HG02571 (cell line): ENCODE measurements at regions not wholly inside any gene's neighbourhood (a gene's known extent, or its start where the extent isn't known, plus 50 kb on each side); places are given as distances from the start of the nearest gene placed in this dataset.

Experiments
- ATAC-seq: cut with Tn5 transposase; IDR thresholded peaks from one replicate; pipeline ENCODE4 v1.9.1; 2021; ENCODE audit warnings: mild to moderate bottlenecking, moderate library complexity; ENCODE audit not compliant: unreplicated experiment

- no peak for ATAC-seq
These were observed 59.6 kb downstream of the OLIG3 start for GRCh38 chr6:137434640-137435039.

- ATAC-seq, result peak; percentile 71
These were observed 62.1 kb downstream of the OLIG3 start for GRCh38 chr6:137432054-137432611.

DNA sequence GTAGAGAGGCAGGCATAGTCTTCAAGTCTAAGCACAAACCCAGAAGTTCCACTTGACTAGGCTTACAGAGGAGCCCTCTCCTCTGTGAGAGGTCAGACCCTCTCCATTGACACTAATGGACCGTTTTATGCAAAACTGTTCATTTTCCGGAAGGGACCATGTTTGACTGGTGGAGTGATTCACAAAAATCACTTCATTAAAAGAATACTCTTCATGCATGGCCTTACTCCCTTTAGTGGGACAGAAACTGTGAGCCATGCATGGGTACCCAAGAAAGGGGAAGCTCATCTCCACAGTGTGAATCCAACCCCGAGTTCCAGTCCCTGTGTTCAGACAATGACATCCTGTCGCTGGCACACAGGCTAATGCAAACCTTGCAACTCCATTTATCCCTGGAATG, 63.2 kb downstream of the OLIG3 start:
- no peak for ATAC-seq

DNA sequence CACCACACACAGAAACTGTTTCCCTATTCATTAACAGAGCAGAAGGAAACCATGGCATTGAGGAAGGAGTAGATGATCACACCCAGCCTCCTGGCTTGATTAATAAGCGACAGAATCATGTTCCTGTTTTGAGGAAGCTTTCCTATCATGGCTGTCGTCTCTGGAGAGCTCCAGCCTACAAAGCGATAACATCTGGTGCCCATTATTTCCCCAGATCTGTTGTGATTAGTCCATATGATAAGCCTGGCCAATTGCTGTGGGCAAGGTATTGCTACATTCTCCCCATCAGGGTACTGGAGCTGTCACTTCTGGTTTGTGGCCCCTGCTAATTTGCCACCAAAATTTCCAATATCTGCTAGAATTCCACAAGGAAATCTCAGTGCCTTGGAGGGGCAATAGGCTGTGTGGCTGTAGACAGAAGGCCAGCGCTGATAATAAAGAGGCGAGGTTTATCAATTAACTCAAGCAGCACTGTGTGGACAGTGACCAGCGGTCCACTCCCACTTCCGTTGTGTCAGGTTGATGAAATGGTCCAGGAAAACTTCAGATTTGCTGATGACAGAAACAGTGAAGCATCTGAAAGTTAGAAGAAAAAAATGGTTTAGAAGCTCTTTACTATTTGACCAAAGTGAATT, 66.4 kb downstream of the OLIG3 start:
- ATAC-seq, result no peak

DNA sequence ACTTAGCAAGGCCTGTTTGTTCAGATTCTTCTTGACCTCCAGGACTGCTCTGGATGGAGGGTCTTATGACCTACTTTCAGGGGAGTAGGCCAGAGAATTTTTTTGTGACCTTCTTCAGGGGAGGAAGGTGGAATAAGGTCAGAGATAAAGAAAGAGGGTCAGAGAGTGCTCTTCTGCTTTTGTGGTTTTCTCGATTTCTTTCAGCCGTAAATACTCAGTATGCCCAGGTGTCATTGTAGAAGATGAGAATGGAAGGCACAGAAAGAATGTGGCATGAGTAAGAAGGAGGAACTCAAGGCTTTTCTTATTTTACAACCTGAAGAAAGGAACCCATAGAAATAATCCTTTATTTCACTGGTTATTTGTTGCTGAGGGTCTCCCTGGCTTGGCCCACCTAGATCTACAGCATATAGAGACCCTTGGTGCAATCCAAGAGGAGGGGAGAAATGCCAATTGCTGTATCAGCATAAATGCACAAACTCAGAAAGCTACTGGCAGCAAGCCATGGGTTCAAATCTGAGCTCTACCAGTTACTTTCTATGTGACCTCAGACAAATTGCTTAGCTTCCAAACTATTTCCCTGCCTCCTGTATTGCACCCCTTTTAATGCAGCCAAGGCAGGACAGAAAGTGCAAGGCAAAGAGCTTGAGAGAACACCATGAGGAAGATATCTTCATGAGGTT, 68.0 kb downstream of the OLIG3 start:
- ATAC-seq, result no peak

DNA sequence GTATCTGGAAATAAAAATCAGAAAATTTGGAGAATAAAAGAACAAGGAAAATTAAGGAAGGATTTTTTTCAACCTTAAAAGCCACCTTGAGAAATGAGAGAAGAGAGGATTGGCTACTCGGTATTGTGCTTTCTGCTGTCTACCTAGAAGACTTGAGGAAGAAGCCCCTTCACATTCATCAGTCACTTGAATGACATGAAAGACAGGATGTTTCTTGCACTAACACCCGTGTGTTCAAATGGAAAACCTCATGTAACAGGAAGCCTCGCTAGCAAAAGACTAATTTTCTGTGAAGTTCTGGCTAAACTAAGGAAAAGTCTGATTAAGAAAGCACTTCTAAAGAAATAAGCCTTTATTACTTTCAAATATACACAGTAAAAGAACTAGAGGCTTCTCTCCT, 69.9 kb downstream of the OLIG3 start:
- ATAC-seq, result no peak

GRCh38 chr6:137423451-137424168, 70.6 kb downstream of the OLIG3 start:
- no peak for ATAC-seq

DNA sequence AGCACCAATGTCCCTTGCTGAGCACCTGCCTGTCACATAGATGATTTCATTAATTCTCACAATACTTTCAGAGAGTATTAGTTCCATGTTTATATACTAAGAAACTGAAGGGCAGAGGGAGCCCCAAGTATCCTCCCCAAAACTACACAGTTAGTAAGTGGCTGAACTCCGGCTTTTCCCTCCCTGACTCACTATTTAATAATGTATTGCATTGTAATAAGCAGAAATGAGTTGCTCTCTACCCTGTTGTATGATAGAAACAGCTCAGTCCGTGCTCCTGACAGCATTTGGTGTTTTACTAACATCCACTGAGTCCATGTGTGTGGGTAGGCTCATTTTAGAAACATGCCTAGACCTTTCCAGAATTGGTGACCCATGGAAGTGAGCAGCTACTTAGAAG, 76.8 kb downstream of the OLIG3 start:
- ATAC-seq, result no peak

DNA sequence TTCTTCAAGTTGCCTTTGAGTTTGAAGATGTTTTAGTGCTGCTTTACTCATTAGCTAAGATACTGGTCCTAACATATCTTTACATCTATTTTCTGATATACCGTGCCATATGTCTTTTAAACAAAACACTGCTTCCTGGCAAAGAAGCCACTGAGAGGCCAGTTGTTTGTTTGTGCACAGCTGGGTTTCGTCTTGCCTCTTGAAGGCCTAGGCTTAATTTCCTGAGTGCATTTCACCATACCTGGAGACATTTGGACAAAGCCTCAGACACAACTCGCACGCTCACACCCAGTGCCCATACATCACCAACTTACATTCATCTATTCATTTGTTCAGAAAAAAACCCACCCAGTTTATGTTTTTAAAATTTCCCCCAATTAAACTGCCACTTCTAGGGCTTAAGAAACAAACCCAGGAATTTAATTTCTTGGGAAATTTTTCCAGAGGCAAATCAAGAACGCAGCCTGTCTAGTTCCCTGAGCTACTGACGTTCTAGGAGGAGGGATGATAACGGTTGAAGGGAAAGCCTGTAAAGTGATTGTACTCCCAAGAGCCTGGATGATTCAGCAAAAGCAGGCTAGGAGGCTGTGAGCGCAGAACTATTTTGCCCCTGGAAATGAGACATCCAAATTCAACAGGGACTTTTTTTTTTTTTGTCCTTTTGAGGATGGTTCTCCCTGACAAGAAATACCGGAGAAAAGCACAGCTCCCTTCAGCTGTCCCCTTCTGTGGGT, 77.7 kb downstream of the OLIG3 start:
- no peak for ATAC-seq

DNA sequence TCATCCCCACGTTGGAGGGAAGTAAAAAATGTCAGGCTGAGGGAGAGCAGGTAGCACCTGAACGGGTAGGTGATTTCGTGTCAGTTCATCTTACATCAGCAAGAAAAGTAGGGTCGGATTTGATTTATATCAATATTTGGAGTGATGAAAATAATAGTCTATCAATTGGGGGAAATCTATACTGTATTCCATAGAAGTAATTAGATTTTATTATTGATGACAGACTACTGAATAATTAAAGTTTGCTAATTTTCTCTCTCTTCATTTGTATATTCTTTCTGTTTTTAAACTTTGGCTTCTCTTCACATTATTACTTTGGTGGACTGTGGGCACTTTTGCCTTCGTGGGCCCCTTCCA, 78.4 kb downstream of the OLIG3 start:
- no peak for ATAC-seq

- peak; percentile 85 for ATAC-seq
These were observed 78.9 kb downstream of the OLIG3 start for GRCh38 chr6:137415127-137415833.

DNA sequence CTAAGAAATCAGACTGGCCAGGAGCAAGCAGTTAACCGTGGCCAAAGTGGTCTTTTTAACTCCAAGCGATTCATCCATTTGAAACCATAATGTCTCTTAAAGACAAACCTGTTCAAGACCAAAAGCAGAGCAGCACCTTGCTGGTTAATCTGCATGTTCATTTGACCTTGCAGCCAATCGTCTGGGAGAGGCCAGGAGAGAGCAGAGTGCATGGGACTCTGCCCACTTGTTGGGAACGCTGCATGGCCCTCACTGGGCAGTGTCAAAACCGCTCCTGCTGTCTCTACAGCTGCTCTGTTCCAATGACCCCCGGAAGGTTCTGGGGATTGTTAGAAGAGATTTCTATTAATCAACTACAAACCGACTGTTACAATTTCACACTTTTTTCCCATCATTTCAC, 79.6 kb downstream of the OLIG3 start:
- no peak for ATAC-seq

DNA sequence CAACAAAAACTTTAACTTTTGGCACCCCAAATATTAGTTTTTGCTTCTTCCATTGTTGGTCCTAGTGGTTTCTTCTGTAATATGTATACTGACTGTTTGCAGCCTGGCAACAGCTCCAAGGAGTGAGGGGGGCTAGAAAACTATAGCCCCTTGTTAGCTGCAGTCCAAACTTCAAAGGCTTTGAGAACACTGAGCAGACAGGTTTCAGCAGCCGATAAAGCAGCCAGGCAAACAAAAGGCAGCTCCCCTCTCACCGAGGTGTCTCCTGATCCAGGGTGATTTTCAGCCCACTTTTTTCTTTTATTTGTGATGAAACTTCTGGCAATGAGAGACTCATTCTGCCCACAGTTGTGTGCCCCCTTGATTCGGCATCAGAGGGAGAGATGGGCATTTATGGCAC, 80.7 kb downstream of the OLIG3 start:
- ATAC-seq, result no peak

DNA sequence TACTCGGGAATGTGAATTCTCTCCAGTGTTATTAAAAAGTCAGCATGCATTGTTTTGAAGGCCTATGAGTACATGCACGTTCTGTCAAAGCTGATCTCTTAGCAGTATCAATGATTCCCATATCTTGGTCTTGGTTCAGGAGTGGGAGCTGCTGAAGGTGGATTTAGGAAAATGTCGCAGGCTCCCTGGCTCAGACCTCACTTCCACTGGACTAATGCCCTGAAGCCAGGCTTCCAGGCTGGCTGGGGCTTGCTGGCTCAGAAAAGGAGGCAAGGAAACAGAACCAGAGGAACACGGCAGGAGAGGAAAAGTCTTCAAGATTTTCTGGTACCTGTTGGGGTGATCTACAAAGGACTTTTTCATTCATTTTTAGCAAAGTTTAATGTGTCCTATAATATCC, 81.6 kb downstream of the OLIG3 start:
- ATAC-seq, result no peak

- no peak for ATAC-seq
These were observed 84.9 kb downstream of the OLIG3 start for GRCh38 chr6:137409266-137409777.

DNA sequence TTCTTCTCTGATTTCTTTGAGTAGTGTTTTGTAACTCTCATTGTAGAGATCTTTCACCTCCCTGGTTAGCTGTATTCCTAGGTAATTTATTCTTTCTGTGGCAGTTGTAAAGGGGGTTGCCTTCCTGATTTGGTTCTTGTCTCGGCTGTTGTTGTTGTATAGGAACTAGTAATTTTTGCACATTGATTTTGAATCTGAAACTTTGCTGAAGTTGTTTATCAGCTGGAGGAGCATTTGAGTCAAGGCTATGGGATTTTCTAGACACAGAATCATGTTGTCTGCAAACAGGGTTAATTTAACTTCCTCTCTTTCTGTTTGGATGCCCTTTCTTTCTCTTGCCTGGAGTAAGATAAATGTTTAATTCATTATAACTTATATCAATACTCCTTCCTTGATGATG, 86.4 kb downstream of the OLIG3 start:
- ATAC-seq, result no peak

DNA sequence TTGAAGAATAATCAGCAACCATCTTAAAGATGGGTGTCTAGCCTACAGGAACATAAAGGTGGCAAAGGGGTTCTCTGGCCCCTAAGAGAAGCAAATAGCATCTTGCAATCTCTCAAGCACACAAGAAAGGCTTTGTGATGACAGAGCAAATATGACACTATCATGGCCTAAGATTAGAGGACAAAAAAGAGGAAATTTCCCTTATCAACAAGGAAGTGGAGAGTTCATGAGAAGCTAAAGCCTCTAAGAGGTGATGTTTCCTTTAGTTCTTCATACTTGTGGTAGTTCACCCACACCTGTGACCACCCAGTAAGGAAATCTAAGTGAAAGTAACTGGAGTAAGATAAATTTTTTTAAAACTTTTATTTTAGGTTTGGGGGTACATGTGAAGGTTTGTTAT, 88.4 kb downstream of the OLIG3 start:
- no peak for ATAC-seq

DNA sequence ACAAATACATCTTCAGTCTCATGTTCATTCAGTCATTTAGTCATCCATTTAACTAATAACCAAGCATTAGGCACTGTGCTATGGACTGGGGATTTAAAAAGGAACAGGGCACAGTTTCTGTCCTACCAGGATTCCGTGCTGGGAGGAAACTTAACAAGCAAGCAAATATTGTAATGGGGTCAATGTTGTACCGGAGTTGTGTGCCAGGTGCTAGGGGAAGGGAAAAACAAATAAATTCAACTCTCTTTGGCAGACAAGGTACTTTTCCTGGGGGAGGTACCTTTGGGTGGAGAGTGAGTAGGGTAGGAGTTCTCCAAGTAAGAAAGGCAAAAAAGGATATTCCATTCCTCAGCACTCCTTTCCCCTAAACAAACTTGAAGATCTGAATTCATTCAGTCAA, 90.3 kb downstream of the OLIG3 start:
- no peak for ATAC-seq

- no peak for ATAC-seq
These were observed 90.8 kb downstream of the OLIG3 start for GRCh38 chr6:137403443-137403842.

- ATAC-seq, result no peak
These were observed 92.0 kb downstream of the OLIG3 start for GRCh38 chr6:137402143-137402680.
